HCT116 (cell line): ENCODE measurements at regions not wholly inside any gene's neighbourhood (a gene's known extent, or its start where the extent isn't known, plus 50 kb on each side); places are given as distances from the start of the nearest gene placed in this dataset.

ENCODE experiments used
- ATAC-seq: fragments of 200-7000 bp; cut with Tn5 transposase; 2 replicates; pipeline ENCODE4 v1.9.1; 2020; ENCODE audit warnings: mild to moderate bottlenecking, moderate library complexity
- BruUV-seq: library from RNA; stranded (reverse); fragments of 400-500 nt; replicated peaks from 2 replicates; lab custom pipeline; 2021; lab: Mats Ljungman, UMichigan
- CTCF ChIA-PET: fragments of 300-600 bp; sonication (Branson Sonifier 250); formaldehyde crosslinking; loops from one replicate; lab custom pipeline; 2021; ENCODE audit warnings: antibody characterized with exemption; lab: Charles Lee
- POLR2A ChIA-PET: fragments of 300-600, 350-600 bp; sonication (Branson Sonifier 250); formaldehyde crosslinking; loops from one replicate; lab custom pipeline; 2021; ENCODE audit warnings: antibody characterized with exemption; lab: Charles Lee
- RAD21 ChIA-PET, 2 experiments: fragments of 300-600 bp; sonication (Branson Sonifier 250); formaldehyde crosslinking; loops; one replicate each; lab custom pipeline; 2023; ENCODE audit warnings: low total read pairs in 2 of 2; ENCODE audit not compliant: uncharacterized antibody in 2 of 2, unreplicated experiment in 2 of 2, low non-redundant PET in 1 of 2; lab: Charles Lee
- DNase-seq: peaks from one replicate; pipeline ENCODE4 v3.0.0-alpha.2; 2010; ENCODE audit warnings: low read depth, low spot score
- H2AFZ ChIP-seq: fragments of 200-600 bp; shearing (Covaris generic), sonication (generic); 2 replicates; pipeline ENCODE4 v1.6.1; 2017; ENCODE audit warnings: low read depth, mixed run types, mixed read lengths, antibody characterized with exemption, low read length; ENCODE audit not compliant: poor library complexity, severe bottlenecking
- H3K27ac ChIP-seq: 2 replicates; pipeline ENCODE4 v1.5.1; 2012; ENCODE audit warnings: low read depth, low read length
- H3K27me3 ChIP-seq: fragments of 200-600 bp; sonication (generic); 2 replicates; pipeline ENCODE4 v1.6.1; 2016; ENCODE audit warnings: mixed run types, low read length, mixed read lengths; ENCODE audit not compliant: insufficient read depth
- H3K36me3 ChIP-seq, 2 experiments: fragments of 200-500 bp in 1 of 2; fragments of 200-600 bp in 1 of 2; sonication (Bioruptor generic) in 1 of 2; sonication (generic) in 1 of 2; 2 replicates each; pipeline versions ENCODE4 v1.5.1 to v1.6.1; 2014 to 2016; ENCODE audit warnings: low read length in 2 of 2, inconsistent platforms in 1 of 2, mixed read lengths in 1 of 2, mixed run types in 1 of 2; ENCODE audit not compliant: insufficient read depth in 2 of 2, control insufficient read depth in 1 of 2
- H3K4me1 ChIP-seq, 2 experiments: fragments of 200-600 bp in 1 of 2; sonication (generic) in 1 of 2; 2 replicates each; pipeline versions ENCODE4 v1.5.1 to v1.6.1; 2012 to 2017; ENCODE audit warnings: low read length in 2 of 2, inconsistent platforms in 1 of 2, mild to moderate bottlenecking in 1 of 2, mixed read lengths in 1 of 2, mixed run types in 1 of 2, moderate library complexity in 1 of 2; ENCODE audit not compliant: insufficient read depth in 2 of 2, control insufficient read depth in 1 of 2
- H3K4me2 ChIP-seq: fragments of 200-600 bp; sonication (generic); 2 replicates; pipeline ENCODE4 v1.6.1; 2017; ENCODE audit warnings: mixed run types, low read length, mixed read lengths
- H3K4me3 ChIP-seq, 2 experiments: fragments of 200-600 bp in 1 of 2; sonication (generic) in 1 of 2; replicated peaks in 1 of 2; 2 replicates each; pipeline ENCODE4 v1.5.1; 2011 to 2016; ENCODE audit warnings: low read length in 2 of 2, control low read depth in 1 of 2, low read depth in 1 of 2, mild to moderate bottlenecking in 1 of 2, mixed read lengths in 1 of 2, mixed run types in 1 of 2
- H3K79me2 ChIP-seq: fragments of 200-600 bp; sonication (generic); 2 replicates; pipeline ENCODE4 v1.6.1; 2017; ENCODE audit warnings: mild to moderate bottlenecking, mixed run types, low read length, moderate library complexity, mixed read lengths; ENCODE audit not compliant: insufficient read depth
- H3K9ac ChIP-seq: fragments of 200-600 bp; sonication (generic); 2 replicates; pipeline ENCODE4 v1.6.1; 2016; ENCODE audit warnings: low read length, mixed read lengths
- H3K9me2 ChIP-seq: fragments of 200-600 bp; sonication (generic), shearing (Covaris generic); 2 replicates; pipeline ENCODE4 v1.6.1; 2017; ENCODE audit warnings: mixed run types, mild to moderate bottlenecking, moderate library complexity; ENCODE audit not compliant: insufficient read depth
- H3K9me3 ChIP-seq, 2 experiments: fragments of 200-500 bp in 1 of 2; fragments of 200-600 bp in 1 of 2; sonication (Bioruptor generic) in 1 of 2; sonication (generic) in 1 of 2; 2 replicates each; pipeline ENCODE4 v1.6.1; 2014 to 2017; ENCODE audit warnings: low read length in 2 of 2, mixed read lengths in 2 of 2, inconsistent platforms in 1 of 2, low read depth in 1 of 2, mild to moderate bottlenecking in 1 of 2, mixed run types in 1 of 2, moderate library complexity in 1 of 2; ENCODE audit not compliant: control insufficient read depth in 1 of 2, insufficient read depth in 1 of 2
- H4K20me1 ChIP-seq: fragments of 200-600 bp; sonication (generic), shearing (Covaris generic); 2 replicates; pipeline ENCODE4 v1.6.1; 2017; ENCODE audit warnings: mixed run types, mild to moderate bottlenecking, moderate library complexity; ENCODE audit not compliant: insufficient read depth
- CTCF ChIP-seq, 3 experiments: fragments of 200-600 bp in 1 of 3; sonication (generic) in 1 of 3; IDR thresholded peaks in 2 of 3; conservative IDR thresholded peaks in 1 of 3; 2 replicates each; pipeline ENCODE4 v1.5.1; 2012 to 2017; ENCODE audit warnings: low read depth in 2 of 3, low read length in 2 of 3, antibody characterized with exemption in 1 of 3, borderline replicate concordance in 1 of 3, control low read depth in 1 of 3, mild to moderate bottlenecking in 1 of 3, mixed read lengths in 1 of 3, mixed run types in 1 of 3, moderate library complexity in 1 of 3; ENCODE audit not compliant: insufficient read depth in 1 of 3
- EGR1 ChIP-seq: IDR thresholded peaks from 2 replicates; pipeline ENCODE4 v1.6.1; 2012; ENCODE audit warnings: low read depth
- ELF1 ChIP-seq: IDR thresholded peaks from 2 replicates; pipeline ENCODE4 v1.6.1; 2012; ENCODE audit warnings: low read depth, borderline replicate concordance
- FOSL1 ChIP-seq: IDR thresholded peaks from 2 replicates; pipeline ENCODE4 v1.6.1; 2012; ENCODE audit warnings: low read depth
- JUND ChIP-seq: IDR thresholded peaks from 2 replicates; pipeline ENCODE4 v1.6.1; 2012
- POLR2AphosphoS5 ChIP-seq: IDR thresholded peaks from 2 replicates; pipeline ENCODE4 v1.6.1; 2011; ENCODE audit warnings: mild to moderate bottlenecking, low read depth, low read length, moderate library complexity
- RAD21 ChIP-seq: IDR thresholded peaks from 2 replicates; pipeline ENCODE4 v1.6.1; 2012; ENCODE audit warnings: low read depth, mild to moderate bottlenecking
- REST ChIP-seq: IDR thresholded peaks from 2 replicates; pipeline ENCODE4 v1.6.1; 2012; ENCODE audit warnings: low read depth
- SIN3A ChIP-seq: IDR thresholded peaks from 2 replicates; pipeline ENCODE4 v1.6.1; 2012; ENCODE audit warnings: low read depth
- SP1 ChIP-seq: IDR thresholded peaks from 2 replicates; pipeline ENCODE4 v1.6.1; 2012; ENCODE audit warnings: low read depth
- TCF7L2 ChIP-seq: IDR thresholded peaks from 2 replicates; pipeline ENCODE4 v1.7.0; 2011; ENCODE audit warnings: borderline replicate concordance, inconsistent platforms; ENCODE audit not compliant: insufficient read depth, insufficient read length; ENCODE audit errors: extremely low read depth
- YY1 ChIP-seq: IDR thresholded peaks from 2 replicates; pipeline ENCODE4 v1.6.1; 2011; ENCODE audit warnings: low read length, low read depth, moderate library complexity, mild to moderate bottlenecking; ENCODE audit not compliant: insufficient replicate concordance; ENCODE audit errors: extremely low read depth
- ZFX ChIP-seq: fragments of 450-650 bp; IDR thresholded peaks from 2 replicates; pipeline ENCODE4 v1.6.1; 2017
- intact Hi-C: fragments of 100-400 bp; cut with micrococcal nuclease; formaldehyde crosslinking; loops from 2 replicates; pipeline ENCODE4 v1.10.0; 2022

DNA sequence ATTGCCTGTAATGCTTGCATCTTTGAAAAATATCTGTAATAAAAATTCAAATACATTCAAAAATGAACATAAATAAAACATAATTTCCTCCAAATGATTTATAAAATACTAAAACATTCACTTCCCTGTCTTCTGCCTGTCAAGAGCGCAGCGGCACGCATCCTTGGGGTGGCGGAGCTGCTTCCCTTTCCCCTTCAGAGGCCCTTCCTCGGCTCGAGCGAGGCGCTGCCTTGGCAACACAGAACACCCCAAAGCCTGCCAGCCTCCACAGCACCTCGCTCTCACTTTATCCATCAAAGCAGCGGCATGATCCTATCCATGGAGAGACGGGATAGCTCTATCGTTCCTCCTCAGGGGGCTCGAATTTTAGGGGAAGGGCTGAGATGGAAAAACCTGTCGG, 146.2 kb downstream of the GXYLT1 start:
- TF ChIP-seq POLR2AphosphoS5, result no peak
- no peak for TF ChIP-seq REST
- TF ChIP-seq SP1, result no peak
- no peak for TF ChIP-seq FOSL1
- no peak for TF ChIP-seq JUND
- no peak for TF ChIP-seq ZFX
- ChIA-PET POLR2A (no interaction called here), RAD21 (no interaction called here), CTCF (no interaction called here)
- no peak overlapping the region for H3K4me3 ChIP-seq
- no peak overlapping the region for H3K27ac ChIP-seq
- no peaks in the 10 kb centered on the region for H3K79me2 ChIP-seq
- no peaks in the 10 kb centered on the region for H3K9me3 ChIP-seq
- H3K4me1 ChIP-seq, result no peaks in the 10 kb centered on the region
- no peak for ATAC-seq
- BruUV-seq, result no TSS peak
- intact Hi-C loops, result no loop called here
- no peak overlapping the region for H3K9ac ChIP-seq
- no peak overlapping the region for H2AFZ ChIP-seq
- no peak overlapping the region for H3K4me2 ChIP-seq
- H4K20me1 ChIP-seq, result no peaks in the 10 kb centered on the region
- H3K9me2 ChIP-seq, result no peaks in the 10 kb centered on the region
- DNase-seq, result no peak
- no peaks in the 10 kb centered on the region for H3K36me3 ChIP-seq
- H3K27me3 ChIP-seq, result no peaks in the 10 kb centered on the region

GRCh38 chr12:41993283-41993682, 151.4 kb downstream of the GXYLT1 start:
- no peak overlapping the region for H3K27ac ChIP-seq
- H3K4me3 ChIP-seq, result no peak overlapping the region
- H3K9ac ChIP-seq, result no peak overlapping the region
- DNase-seq (no peak), ATAC-seq (no peak)
- H3K36me3 ChIP-seq, result no peaks in the 10 kb centered on the region
- no peaks in the 10 kb centered on the region for H3K9me2 ChIP-seq
- H3K4me2 ChIP-seq, result no peak overlapping the region
- POLR2A ChIA-PET, result no interaction called here
- no peaks in the 10 kb centered on the region for H3K79me2 ChIP-seq
- H2AFZ ChIP-seq, result no peak overlapping the region
- H3K27me3 ChIP-seq, result no peaks in the 10 kb centered on the region
- no peaks in the 10 kb centered on the region for H4K20me1 ChIP-seq
- no peaks in the 10 kb centered on the region for H3K9me3 ChIP-seq
- CTCF ChIA-PET, result no interaction called here
- BruUV-seq, result no TSS peak
- RAD21 ChIA-PET, result no interaction called here
- intact Hi-C loops, result no loop called here
- H3K4me1 ChIP-seq, result no peaks in the 10 kb centered on the region
- TF ChIP-seq FOSL1 (no peak), TCF7L2 (no peak), CTCF (IDR thresholded peaks at IDR 0.05 in 2 of 3, conservative IDR thresholded peaks at IDR 0.05 in 1 of 3; ENCODE audit: borderline replicate concordance in 1 of 3, insufficient read depth in 1 of 3, low read depth in 2 of 3, low read length in 2 of 3) (no peak), SIN3A (no peak), EGR1 (no peak), ELF1 (no peak), YY1 (no peak), RAD21 (no peak)
